Lower leg skin (tissue), 4 donors: ENCODE measurements at regions not wholly inside any gene's neighbourhood (a gene's known extent, or its start where the extent isn't known, plus 50 kb on each side); places are given as distances from the start of the nearest gene placed in this dataset.

Experiments used
- DNase-seq, 2 donors: peaks; one replicate each; pipeline ENCODE4 v3.0.0-alpha.2; 2019; ENCODE audit warnings: low spot score in 2 of 2
- H3K4me3 ChIP-seq: fragments of 200-600 bp; sonication (generic); 2 replicates; pipeline ENCODE4 v1.5.1; 2017; ENCODE audit warnings: mild to moderate bottlenecking, low read depth; ENCODE audit not compliant: poor library complexity, severe bottlenecking
- POLR2A ChIP-seq, 2 donors: fragments of 450-650 bp; IDR thresholded peaks; one replicate each; pipeline ENCODE4 v1.6.1; 2016 to 2017; ENCODE audit warnings: antibody characterized with exemption in 2 of 2, mild to moderate bottlenecking in 1 of 2, moderate library complexity in 1 of 2
- whole genome bisulfite sequencing, 2 donors: methylation state at CpG; one replicate each; pipeline ENCODE4 v1.1.5; 2018; 5-methylcytosine and 5-hydroxymethylcytosine counted together
- intact Hi-C: fragments of 100-400 bp; cut with DNase I; formaldehyde crosslinking; loops from one replicate; pipeline ENCODE4 v1.15.0; 2023; ENCODE audit warnings: low total_unique reads
- TF ChIP-seq, protein P1 (sequence below), 3 donors: fragments of 450-650 bp; IDR thresholded peaks; one replicate each; pipeline ENCODE4 v1.5.1; 2016; ENCODE audit warnings: antibody characterized with exemption in 3 of 3, mild to moderate bottlenecking in 3 of 3, moderate library complexity in 2 of 3

DNA sequence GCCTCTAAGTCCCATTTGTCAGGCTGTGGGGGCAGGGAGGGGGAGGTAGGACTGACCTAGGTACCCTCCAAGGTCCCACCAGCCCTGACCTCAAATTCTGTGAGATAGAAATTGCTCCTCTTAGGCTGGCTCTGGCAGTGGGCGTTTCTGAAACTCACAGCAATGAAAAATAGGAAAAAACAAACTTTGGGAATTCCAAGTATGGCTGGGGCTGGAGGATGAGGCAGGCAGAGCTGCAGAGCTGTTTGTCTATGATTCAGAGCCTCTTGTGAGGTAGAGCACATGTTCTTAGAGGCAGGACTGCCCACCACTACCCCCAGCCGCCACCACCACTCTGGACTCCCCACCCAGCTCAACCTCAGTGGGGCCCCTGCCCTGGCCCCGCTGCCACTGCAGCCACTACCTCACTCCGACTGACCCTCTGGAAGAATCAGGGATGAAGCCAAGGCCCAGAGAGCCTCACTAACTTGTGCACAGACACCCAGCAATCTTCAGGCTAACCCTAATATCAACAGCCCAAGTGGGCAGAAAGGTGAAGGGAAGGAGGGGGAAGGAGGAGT lies 98.2 kb downstream of the PJA1 start:
- WGBS, 2 donors: 87 to 95% methylated on average over 4 of the region's 4 CpGs
- intact Hi-C loops: no loop called here
- H3K4me3 ChIP-seq: no peak overlapping the region
- TF ChIP-seq, protein P1, sequence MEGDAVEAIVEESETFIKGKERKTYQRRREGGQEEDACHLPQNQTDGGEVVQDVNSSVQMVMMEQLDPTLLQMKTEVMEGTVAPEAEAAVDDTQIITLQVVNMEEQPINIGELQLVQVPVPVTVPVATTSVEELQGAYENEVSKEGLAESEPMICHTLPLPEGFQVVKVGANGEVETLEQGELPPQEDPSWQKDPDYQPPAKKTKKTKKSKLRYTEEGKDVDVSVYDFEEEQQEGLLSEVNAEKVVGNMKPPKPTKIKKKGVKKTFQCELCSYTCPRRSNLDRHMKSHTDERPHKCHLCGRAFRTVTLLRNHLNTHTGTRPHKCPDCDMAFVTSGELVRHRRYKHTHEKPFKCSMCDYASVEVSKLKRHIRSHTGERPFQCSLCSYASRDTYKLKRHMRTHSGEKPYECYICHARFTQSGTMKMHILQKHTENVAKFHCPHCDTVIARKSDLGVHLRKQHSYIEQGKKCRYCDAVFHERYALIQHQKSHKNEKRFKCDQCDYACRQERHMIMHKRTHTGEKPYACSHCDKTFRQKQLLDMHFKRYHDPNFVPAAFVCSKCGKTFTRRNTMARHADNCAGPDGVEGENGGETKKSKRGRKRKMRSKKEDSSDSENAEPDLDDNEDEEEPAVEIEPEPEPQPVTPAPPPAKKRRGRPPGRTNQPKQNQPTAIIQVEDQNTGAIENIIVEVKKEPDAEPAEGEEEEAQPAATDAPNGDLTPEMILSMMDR (IDR thresholded peaks at IDR 0.05): no peak
- TF ChIP-seq POLR2A (IDR thresholded peaks at IDR 0.05): no peak
- DNase-seq: peak in 1 of 2 donors; percentile 40

DNA sequence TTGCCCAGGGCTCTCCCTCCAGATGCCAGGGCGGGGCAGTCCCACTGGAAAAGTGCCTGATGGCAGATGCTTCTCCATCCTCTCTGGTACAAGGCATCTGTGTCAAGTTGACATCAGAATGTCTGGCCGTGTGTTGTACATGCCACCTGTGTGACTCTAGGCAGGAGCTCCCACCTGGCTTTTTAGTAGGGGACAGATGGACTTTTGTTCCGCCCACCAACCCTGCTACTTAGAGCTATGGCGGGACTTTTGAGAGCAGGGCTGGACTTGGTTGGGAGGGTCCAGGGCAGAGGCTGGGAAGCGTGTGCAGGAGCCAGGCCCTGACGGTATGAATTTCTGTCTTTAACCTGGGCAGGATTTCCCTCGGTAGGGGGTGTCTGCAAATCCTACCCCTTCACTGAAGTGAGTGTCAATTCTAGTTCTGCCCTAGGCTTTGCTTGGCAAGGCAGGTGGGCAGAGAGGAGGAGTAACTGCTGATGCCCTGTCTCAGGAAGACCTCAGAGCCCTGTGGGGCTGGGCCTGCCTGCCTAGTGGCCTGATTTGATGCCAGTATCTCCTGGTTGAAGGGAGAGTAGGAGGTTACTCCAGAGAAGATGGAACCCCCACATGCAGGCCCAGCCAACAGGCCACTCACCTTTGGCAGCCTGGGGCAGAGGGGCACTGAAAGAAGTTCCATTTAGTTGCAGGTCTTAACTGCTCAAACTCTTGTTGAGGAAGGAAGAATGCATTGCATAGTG lies 99.1 kb downstream of the PJA1 start:
- H3K4me3 ChIP-seq: no peak overlapping the region
- intact Hi-C loops: no loop called here
- WGBS, 2 donors: 76 to 95% methylated on average over 3 to 7 of the region's 7 CpGs
- TF ChIP-seq, protein P1 (IDR thresholded peaks at IDR 0.05): no peak
- no peak for TF ChIP-seq POLR2A (IDR thresholded peaks at IDR 0.05)
- peak in 1 of 2 donors; percentile 70 for DNase-seq

DNA sequence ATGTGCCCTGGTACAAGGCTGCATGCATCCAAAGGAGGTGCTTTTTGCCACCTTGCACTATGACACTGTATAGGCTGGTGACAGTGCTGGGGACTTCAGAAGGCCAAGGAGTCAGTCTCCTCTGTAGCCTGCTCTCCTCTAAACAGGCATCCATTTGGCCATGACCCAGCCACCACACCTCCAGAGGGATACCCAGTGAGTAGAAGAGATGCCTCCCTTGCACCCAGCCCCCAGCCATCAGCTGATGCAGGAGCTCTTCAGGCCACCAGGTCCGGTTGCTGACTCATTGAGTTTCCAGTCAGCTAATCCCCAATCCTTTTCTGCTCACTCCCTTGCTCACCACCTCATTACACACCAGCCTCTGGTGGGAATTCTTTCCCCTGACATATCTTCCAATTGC lies 99.8 kb downstream of the PJA1 start:
- intact Hi-C loops: no loop called here
- DNase-seq: peak in 1 of 2 donors; percentile 52
- TF ChIP-seq POLR2A (IDR thresholded peaks at IDR 0.05): no peak
- TF ChIP-seq, protein P1 (IDR thresholded peaks at IDR 0.05): no peak
- 70 to 72% methylated on average over 1 of the region's 1 CpG for WGBS, 2 donors
- H3K4me3 ChIP-seq: no peak overlapping the region

DNA sequence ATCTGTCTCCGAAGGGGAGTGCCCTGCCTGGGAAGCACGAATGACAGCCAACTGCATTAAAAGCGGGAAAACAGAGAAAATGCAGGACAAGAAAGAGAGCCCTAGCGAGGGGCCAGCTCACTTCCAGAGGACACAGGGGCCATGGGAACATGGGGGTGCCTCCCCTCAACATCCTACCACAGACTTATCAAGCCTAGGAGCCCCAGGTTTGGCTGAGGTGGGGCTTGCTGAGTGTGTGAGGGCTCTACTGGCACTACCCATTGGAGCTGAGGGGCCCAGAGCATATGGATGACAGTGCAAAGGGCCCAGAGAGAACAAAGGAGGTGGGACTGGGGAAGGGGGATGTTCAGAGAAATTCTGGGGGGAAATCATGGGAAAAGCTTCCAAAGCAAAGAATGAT lies 101.8 kb downstream of the PJA1 start:
- peak in 1 of 2 donors; percentile 57 for DNase-seq
- intact Hi-C loops: no loop called here
- no peak overlapping the region for H3K4me3 ChIP-seq
- WGBS, 2 donors: 76 to 98% methylated on average over 4 of the region's 4 CpGs
- TF ChIP-seq, protein P1 (IDR thresholded peaks at IDR 0.05): no peak
- no peak for TF ChIP-seq POLR2A (IDR thresholded peaks at IDR 0.05)

DNA sequence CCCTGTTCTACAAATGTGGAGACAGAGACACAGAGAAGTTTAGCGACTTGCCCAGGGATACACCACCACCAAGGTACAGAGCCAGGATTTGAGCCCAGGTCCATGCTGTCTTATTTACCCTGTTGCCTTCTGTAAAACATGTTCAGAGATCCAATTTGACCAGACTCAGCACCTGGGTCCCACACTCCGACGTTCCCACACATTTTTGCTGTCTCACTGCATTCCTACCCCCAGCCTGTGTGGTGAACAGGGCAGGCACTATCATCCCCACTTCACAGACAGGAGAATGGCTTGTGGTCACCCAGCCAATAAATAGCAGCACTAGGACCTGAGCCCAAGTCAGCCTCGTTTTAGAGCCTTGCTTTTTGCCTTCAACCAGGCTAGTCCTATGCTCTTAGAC lies 102.8 kb downstream of the PJA1 start:
- peak in 1 of 2 donors; percentile 76 for DNase-seq
- TF ChIP-seq, protein P1 (IDR thresholded peaks at IDR 0.05): no peak
- no peak for TF ChIP-seq POLR2A (IDR thresholded peaks at IDR 0.05)
- no peak overlapping the region for H3K4me3 ChIP-seq
- intact Hi-C loops: no loop called here
- WGBS, 2 donors: 66 to 90% methylated on average over 4 of the region's 4 CpGs
